ENCODE measurements at regions not wholly inside any gene's neighbourhood (a gene's known extent, or its start where the extent isn't known, plus 50 kb on each side); places are given as distances from the start of the nearest gene placed in this dataset.
"Not testable (repeated sequence)": the region's sequence is repeated elsewhere in the genome, so short reads cannot be mapped to it uniquely, and the experiment has no call there.

DNA sequence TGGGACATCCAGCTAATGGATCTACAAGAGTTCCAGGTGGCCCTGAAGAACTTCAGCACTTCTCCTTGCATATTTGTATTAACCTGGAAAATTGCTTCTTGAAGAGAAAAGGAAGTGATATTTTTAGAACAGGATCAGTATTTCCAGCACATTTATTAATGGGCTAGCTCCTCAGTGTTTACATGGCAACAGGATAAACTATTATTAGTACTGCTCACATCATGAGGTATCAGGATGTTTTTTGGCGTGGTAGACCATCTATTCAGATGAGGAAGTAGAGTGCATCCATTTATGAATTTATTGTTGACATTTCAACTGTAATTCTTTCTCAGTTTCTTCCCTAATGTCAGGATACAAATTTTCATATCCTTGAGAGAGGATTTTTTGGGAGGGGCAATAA, 144.4 kb downstream of the KCNRG start:
- DNase-seq, result no peak

DNA sequence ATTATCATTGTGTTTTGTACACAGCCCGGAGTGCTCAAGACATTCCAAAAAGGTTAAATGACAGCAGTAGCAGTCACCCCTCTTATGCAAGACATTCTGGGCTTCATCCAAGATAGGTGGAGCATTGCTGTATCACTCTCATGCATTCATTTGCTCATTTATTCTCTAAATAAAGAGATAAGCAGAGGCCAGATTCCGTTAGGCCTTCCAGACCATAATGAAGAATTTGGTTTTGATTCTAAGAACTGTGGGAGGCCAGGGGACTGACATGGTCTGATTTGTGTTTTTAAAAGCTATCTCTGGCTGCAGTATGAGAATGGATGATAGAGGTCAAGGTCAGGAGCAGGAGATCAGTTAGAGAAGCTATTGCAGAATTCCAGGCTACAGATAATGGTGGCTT, 145.8 kb downstream of the KCNRG start:
- DNase-seq, result no peak

DNA sequence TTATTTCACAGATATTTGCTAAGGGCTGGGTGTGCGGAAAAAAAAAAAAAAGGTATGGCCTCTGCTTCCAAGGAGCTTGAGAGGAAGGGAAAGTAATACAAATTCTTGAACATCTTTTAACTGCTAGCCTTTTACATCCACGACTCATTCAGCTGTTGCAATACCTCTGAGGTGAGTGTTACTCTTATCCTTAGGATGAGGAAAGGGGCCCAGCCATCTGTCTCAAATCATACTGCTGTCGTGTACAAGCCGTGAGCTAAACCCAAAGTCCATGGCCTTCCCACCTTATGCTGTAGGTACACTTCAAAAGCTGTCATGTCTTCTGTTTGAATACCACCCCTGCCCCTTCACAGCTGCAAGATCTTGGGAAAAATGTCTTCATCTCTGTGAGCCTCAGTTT, 146.8 kb downstream of the KCNRG start:
- DNase-seq, result no peak

DNA sequence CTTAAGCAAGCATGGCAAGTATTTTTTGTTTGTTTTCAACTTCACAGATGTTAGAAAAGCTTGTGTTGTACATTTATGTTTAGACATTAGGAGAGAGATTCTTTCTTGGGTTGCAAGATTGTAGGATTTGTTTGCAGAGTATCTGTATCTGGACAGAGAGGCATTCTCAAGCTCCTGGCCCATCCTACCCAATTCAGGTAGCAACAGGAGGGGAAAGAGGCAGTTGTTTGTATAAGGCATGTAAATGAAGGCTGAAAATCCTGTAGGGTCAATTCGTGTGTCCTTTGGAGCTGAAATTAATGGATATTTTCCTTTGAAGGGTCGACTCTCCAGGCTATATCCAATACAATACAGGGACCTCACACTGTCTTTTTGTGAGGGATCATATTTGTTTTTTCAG, 147.3 kb downstream of the KCNRG start:
- no peak for DNase-seq

DNA sequence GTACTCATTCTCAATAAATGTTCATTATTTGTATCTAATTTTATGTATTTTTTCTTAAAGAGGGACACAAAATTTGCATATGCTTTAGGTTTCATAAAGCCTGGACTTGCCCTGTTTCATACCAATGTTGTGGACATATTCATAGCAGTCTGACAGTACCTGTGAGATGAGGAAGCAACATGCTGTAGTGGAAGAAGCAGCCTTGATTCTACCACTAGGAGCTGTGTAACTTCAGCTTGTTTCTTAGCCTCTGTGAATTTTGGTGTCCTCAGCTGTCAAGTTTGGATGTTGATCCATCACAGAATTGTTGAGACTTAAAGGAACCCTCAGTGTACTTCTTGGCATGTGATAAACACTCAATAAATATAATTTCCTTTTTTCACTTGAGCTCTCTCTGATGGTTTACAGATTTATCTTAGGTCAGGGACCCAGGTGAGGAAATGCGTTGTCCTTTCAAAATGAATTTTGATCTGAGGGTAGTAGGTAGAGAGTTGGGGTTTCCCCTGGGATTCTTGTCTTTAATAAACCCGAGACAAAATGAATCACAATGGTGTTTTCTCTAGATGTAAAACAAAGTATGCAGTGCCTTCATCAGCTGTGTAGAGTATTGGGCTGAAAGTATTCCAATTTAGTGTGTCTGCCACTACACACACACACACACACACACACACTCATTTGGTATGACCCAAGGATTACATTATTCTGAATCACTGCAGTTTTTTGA, 152.1 kb downstream of the KCNRG start:
- DNase-seq, result no peak

DNA sequence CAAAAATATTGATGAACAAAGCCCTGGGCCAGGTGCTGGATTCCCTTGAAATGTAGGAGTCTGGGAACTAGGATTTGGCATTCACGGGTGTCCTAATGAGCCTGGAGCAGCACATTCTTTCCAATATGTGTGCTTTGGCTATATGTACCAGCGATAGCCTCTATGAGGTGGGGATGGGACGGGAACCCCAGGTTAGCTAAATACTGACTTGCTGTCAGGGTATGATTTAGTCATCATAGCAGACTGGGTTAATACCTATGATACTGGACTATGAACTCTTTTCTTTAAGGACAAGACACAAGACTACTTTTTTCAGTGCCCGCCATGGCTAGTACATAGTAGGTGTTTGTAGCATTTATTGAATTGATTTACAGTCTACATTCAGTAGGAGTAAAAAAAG, 152.7 kb downstream of the KCNRG start:
- DNase-seq, result no peak

DNA sequence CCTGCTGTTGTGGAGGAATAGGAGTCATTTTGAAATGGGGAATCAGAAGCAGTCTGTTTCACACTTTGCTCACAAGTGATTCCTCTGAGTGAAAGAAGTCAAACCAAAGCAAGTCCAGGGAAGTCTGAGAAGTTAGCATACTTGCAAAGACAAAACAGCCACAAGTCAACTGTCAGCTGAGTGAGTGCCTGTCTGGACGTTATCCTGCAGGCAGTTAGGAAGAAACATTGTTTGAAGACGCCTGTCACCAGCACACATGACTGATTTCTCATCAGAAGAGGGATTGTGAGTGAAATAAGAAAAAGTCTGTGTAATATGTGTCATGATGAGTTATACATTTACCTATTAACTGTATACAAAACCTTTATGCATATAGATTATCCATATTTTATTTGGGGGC, 153.5 kb downstream of the KCNRG start:
- no peak for DNase-seq

DNA sequence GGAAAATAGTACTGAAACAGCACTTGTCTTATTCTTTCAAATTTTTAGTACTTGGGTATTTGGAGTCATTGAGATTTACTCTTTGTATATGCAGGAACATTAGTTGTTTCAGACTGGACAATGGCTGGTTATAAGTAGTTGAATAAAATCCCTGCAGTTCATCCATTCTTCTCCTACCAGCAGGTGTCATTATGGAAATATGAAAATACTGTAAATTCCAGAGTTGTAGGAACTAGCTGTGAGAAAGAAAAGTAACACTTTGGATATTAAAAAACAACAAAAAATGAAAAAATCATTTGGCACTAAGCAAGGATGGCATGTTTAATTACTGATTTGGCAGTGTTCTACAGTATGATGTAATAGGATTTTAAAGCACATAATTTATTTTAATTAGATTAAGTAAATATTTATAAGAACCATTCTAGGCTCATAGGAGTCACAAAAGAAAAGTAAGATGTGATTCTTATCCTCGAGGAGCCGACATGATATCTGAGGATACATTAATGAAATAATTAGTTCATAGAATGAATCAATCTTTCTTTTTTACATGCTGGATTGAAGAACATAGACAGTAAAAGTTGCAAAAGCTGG, 155.3 kb downstream of the KCNRG start:
- DNase-seq, result no peak

DNA sequence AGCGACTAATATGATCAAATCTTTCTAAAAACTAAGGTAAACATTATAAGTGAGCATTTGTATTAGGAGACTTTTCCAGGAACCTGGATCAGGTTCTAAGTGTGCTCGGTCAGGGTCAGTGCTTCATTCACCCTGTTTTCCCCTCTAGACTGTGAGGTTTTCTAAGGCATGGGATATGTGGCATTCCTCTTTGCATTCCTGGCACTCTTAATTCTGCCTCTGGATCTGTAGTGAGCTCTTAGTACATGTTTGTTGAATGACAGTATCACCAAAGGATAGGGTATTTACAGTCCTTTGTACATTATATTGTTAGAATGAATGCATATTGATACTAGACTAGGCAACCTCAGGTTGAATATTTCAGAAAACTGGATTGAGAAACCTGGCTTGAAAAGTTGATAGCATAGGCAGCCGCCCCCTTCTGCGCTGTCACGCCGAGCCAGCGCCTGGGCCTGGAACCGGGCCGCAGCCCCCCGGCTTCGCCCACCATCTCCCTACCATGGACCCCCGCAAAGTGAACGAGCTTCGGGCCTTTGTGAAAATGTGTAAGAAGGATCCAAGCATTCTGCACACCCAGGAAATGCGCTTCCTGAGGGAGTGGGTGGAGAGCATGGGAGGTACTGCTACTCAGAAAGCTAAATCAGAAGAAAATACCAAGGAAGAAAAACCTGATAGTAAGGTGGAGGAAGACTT, 156.5 kb downstream of the KCNRG start:
- DNase-seq, result no peak

DNA sequence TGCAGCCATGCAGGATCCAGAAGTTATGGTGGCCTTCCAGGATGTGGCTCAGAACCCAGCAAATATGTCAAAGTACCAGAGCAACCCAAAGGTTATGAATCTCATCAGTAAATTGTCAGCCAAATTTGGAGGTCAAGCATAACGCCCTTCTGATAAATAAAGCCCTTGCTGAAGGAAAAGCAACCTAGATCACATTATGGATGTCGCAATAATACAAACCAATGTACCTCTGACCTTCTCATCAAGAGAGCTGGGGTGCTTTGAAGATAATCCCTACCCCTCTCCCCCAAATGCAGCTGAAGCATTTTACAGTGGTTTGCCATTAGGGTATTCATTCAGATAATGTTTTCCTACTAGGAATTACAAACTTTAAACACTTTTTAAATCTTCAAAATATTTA, 157.8 kb downstream of the KCNRG start:
- DNase-seq, result not testable (repeated sequence)

DNA sequence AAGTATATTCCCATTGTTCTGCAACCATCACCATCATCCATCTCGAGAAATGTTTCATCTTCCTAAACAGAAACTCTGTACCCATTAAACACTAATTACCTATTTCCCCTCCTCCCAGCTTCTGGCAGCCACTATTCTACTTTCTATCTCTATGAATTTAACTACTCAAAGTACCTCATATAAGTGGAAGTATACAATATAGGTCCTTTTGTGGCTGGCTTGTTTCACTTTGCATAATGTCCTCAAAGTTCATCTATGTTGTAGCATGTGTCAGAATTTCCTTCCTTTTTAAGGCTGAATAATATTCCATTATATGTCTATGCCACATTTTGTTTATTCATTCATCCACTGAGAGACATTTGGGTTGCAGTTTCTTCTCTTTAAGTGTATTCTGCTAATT, 159.4 kb downstream of the KCNRG start:
- no peak for DNase-seq

DNA sequence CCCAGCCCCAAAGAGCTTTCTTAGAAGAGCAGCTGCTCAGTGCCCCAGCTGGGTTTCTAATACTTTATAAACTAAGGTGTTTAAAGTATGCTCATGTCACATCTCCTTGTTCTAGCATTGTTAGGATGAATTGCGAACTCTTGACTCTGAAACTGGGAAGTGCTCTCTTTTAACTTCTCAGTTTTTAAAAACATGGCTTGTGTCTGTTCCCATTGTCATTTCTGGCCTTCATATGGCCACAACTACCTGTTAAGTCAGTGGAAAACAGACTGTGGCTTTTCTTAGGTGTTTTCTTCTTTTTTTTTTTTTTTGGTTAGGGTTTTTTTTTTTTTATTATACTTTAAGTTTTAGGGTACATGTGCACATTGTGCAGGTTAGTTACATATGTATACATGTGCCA, 164.7 kb downstream of the KCNRG start:
- no peak for DNase-seq

DNA sequence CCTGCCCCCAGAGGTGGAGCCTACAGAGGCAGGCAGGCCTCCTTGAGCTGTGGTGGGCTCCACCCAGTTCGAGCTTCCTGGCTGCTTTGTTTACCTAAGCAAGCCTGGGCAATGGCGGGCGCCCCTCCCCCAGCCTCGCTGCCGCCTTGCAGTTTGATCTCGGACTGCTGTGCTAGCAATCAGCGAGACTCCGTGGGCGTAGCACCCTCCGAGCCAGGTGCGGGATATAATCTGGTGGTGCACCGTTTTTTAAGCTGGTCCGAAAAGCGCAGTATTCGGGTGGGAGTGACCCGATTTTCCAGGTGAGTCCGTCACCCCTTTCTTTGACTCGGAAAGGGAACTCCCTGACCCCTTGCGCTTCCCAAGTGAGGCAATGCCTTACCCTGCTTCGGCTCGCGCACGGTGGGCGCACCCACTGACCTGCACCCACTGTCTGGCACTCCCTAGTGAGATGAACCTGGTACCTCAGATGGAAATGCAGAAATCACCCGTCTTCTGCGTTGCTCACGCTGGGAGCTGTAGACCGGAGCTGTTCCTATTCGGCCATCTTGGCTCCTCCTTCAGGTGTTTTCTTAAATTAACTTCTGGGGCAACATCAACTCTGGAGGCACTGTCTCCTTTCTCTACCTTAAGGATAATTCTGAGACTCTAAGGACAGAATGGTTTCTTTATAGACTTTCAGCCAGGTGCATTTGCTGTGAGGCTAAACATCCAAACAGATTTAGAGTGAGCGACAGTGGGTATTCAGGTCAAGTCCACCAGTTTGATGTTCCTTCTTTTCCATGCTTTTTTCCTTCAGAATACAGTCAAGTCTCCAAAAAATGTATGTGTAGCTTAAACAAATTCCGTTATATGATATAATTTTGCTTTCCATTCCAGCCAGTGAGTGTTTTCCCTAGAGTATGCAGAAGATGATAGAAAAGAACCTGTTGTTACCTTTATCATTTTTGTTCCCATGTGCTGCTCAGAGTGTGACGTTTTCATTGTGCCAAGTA, 170.8 kb downstream of the KCNRG start:
- not testable (repeated sequence) for DNase-seq

DNA sequence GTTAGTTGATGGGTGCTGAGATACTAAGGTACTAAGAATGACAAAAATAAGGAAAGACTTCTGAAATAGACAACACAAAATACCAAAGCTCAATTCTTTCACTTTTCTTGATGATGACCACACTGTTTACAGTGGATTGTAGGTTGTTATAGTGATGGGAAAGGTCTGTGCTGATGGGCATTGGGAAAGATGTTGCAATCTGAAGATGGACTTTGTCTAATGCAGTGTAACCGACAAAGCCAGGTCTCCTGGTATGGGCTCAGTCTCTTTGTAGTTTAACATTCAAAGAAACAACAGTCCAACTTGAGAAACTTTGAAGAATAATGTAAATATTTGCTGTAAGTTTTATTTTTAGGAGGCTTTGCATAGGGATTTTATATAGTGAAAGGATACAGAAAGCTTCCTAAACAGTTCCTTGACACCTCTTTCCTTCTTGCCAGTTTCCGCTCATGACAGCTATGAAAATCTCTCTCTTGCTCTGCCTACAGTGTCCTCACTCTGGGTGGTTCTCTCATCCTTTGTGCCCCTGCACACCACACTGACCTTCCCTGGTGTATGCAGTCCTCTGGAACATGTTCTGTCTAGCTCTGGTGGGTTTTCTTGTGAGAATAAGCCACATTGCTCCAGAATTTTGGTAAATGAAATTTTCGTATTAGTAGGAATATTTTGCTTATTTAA, 172.2 kb downstream of the KCNRG start:
- DNase-seq, result no peak

DNA sequence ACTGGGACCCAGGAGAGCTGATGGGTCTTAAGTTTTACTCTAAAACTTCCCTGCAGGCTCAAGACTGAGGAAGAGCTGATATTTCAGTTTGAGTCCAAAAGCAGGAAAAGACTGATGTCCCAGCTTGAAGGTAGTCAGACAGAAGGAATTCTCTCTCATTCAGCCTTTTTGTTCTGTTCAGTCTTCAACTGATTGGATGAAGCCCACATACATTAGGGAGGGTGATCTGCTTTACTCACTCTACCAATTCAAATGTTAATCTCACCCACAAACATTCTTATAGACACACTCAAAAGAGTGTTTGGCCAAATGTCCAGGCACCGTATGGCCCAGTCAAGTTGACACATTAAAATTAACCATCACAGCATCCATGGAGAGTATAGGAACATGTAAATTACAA, 173.5 kb downstream of the KCNRG start:
- no peak for DNase-seq

DNA sequence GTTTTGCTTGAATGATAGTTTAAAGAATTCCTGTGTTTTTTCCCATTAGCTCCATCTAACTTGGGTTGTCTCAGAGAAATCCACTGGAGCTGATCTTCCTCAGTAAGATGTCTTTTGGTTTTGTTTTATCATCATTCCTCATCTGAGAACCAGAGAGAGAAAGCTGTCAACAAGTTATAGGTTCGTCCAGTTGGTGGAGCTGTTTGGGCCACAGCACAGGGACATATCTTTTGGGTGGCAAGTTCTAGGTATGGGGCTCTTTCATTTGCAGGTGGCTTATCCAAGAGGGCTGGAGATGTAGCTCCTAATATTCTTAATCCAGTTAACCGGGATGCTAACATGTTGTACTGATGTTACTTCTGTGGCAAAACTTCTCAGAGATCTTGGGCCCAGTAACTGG, 174.2 kb downstream of the KCNRG start:
- no peak for DNase-seq

DNA sequence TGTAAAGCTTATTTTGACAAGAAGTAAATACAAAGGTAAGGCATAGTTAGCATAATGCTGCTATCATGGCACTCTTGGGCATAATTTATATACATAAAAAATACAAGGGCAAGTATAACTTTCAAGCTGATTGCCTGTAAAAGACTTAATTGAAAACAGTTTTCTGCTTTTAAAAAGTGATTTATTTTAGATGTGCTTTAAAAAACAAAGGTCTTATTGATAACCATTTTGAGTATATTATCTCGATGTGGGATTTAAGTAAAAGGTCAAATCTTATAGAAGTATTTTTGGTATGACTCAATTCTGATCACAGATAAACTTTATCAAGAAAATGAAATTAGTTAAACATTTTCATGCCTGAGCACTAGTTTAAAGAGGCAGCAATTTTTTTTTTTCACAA, 175.8 kb downstream of the KCNRG start:
- no peak for DNase-seq

DNA sequence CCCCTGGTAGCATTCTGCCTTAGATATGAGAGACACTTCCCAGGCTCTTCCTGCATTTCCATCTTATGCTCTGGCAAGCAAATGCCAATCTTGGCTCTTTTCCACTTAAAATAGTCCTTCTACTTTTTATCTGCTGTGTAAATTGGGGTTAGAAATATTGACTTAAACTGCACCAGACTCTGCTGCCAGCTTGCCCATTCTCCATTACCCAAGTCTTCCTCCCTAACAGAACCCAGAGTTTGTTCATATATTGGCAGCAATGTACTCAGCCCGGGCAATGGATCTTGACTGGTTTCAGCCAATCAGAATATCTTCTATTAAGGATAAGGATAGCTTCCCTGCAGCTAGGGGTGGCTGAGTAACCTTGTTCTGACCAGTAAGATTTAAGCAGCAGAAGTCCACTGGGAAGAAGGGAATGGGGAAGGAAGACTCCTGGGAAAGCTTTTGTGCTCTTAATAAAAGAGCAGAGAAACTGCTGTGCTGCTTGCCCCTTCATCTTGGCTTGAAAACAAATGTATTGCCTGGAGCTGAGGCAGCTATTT, 177.1 kb downstream of the KCNRG start:
- no peak for DNase-seq

DNA sequence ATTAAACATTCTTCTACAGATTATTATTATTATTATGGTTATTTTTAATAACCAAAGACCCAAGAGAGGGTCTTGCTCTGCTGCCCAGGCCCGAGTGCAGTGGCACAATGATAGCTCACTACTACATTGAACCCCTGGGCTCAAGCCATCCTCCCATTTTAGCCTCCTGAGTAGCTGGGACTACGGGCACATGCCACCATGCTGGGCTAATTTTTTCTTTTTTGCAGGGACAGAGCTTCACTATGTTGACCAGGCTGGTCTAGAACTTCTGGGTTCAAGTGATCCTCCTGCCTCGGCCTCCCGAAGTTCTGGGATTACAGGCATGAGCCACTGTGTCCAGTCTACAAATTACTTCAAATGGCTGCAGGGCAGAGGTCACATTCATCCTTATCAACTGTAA, 179.8 kb downstream of the KCNRG start:
- DNase-seq, result no peak

DNA sequence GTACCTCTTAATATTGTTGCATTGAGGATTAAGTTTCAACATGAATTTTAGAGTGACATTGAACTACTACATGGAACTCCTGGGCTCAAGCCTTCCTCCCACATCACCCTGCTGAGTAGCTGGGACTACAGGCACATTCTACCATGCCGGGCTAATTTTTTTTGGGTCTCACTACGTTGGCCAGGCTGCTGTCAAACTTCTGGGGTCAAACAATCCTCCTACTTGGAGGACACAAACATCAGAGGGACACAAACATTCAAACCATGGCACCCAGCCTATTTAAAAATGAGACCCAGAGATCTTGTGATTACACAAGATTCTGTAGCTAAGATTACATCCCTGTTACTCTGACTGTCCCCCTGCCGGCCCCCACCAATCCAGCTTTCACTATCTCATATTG, 180.9 kb downstream of the KCNRG start:
- no peak for DNase-seq

DNA sequence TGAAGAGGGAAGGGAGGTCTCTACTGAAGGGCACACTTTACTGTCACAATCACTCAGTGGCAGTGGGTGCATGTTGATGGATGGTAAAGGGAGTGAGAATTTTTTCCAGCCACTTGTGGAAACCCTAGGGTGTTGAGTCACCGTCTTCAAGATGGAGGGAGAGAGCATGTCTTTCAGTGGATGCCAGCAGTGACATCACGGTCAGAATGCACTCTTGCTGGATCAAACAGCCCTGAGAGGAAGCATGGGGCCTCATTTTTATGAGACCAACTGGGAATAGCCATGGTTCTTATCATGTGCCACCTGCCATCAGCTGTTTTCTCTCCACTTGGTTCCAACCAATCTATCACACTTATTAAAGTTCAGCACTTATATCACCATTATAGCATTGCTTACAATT, 182.5 kb downstream of the KCNRG start:
- no peak for DNase-seq

DNA sequence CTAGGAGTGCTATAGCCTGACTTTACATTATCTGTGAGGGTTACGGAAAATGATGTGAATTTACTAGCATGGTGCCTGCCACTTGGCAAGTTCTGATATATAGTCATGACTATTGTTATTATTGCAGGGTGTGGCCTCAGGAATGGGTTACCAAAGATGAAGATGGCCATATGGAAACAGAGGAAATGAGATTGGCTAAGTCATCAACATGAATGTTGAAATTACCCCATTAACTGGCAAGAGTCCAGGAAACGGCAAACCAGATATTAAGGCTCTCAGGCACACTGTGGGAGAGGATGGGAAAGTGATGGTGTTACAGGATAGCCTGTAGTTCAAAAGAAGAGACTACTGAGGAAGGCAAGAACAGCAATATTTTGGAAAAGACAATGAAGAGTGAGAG, 183.3 kb downstream of the KCNRG start:
- DNase-seq, result no peak

Measured in stimulated activated CD4-positive, alpha-beta T cell treated with anti-CD3 and anti-CD28 coated beads, Interleukin-12 subunit alpha, Interleukin-12 subunit beta, amount 100 ng/mL, for 4 hours (primary cell).